Activated CD8-positive, alpha-beta memory T cell treated with anti-CD3 and anti-CD28 coated beads, Interleukin-2, amount 10 ng/mL, durations not matched to agents 7 days and 5 days (primary cell): ENCODE measurements at regions not wholly inside any gene's neighbourhood (a gene's known extent, or its start where the extent isn't known, plus 50 kb on each side); places are given as distances from the start of the nearest gene placed in this dataset.

Experiments
- ATAC-seq: fragments of 150-1000 bp; cut with Tn5 transposase; one replicate; pipeline ENCODE4 v1.10.0; 2021; ENCODE audit warnings: moderate library complexity
- CTCF ChIA-PET: fragments of 350-600 bp; sonication (Branson Sonifier 250); formaldehyde crosslinking; loops from one replicate; lab custom pipeline; 2021; ENCODE audit warnings: antibody characterized with exemption; lab: Charles Lee
- DNase-seq: peaks from one replicate; pipeline ENCODE4 v3.0.0-alpha.2; 2020
- H3K27ac Mint-ChIP-seq: one replicate; pipeline ENCODE4 v1.8.0; 2021; ENCODE audit warnings: mild to moderate bottlenecking, mixed read lengths
- H3K27me3 Mint-ChIP-seq: one replicate; pipeline ENCODE4 v1.8.0; 2021; ENCODE audit warnings: mixed read lengths
- H3K36me3 Mint-ChIP-seq: one replicate; pipeline ENCODE4 v1.8.0; 2021; ENCODE audit warnings: mild to moderate bottlenecking, mixed read lengths
- H3K4me1 Mint-ChIP-seq: one replicate; pipeline ENCODE4 v1.8.0; 2021; ENCODE audit warnings: mixed read lengths
- H3K4me3 Mint-ChIP-seq: one replicate; pipeline ENCODE4 v1.8.0; 2021; ENCODE audit warnings: mild to moderate bottlenecking, moderate library complexity, mixed read lengths
- H3K9me3 Mint-ChIP-seq: one replicate; pipeline ENCODE4 v1.8.0; 2022; ENCODE audit warnings: low read depth, mixed read lengths

- Mint-ChIP-seq H3K4me3 (no peak overlapping the region), H3K4me1 (no peaks in the 10 kb centered on the region), H3K27ac (no peak overlapping the region), H3K27me3 (no peaks in the 10 kb centered on the region), H3K9me3 (no peaks in the 10 kb centered on the region), H3K36me3 (no peaks in the 10 kb centered on the region)
- CTCF ChIA-PET = no interaction called here
- no peak for DNase-seq
- no peak for ATAC-seq
Measured at GRCh38 chr9:95605816-95606488, 89.2 kb upstream of the PTCH1 start.

GRCh38 chr9:95605101-95605500 is 88.3 kb upstream of the PTCH1 start:
- Mint-ChIP-seq H3K4me3 (no peak overlapping the region), H3K9me3 (no peaks in the 10 kb centered on the region)

GRCh38 chr9:95598236-95598635 is 81.5 kb upstream of the PTCH1 start:
- no peaks in the 10 kb centered on the region for H3K4me1 Mint-ChIP-seq
- no peaks in the 10 kb centered on the region for H3K36me3 Mint-ChIP-seq
- H3K4me3 Mint-ChIP-seq = no peak overlapping the region
- H3K27ac Mint-ChIP-seq = no peak overlapping the region
- CTCF ChIA-PET = no interaction called here
- ATAC-seq (no peak), DNase-seq (no peak)
- H3K9me3 Mint-ChIP-seq = no peaks in the 10 kb centered on the region
- H3K27me3 Mint-ChIP-seq = no peaks in the 10 kb centered on the region

More at GRCh38 chr9:95605101-95605500, 88.3 kb upstream of the PTCH1 start:
- CTCF ChIA-PET = no interaction called here
- no peaks in the 10 kb centered on the region for H3K27me3 Mint-ChIP-seq
- no peaks in the 10 kb centered on the region for H3K4me1 Mint-ChIP-seq
- no peak overlapping the region for H3K27ac Mint-ChIP-seq
- no peak for DNase-seq
- no peak for ATAC-seq
- H3K36me3 Mint-ChIP-seq = no peaks in the 10 kb centered on the region

- no peaks in the 10 kb centered on the region for H3K4me1 Mint-ChIP-seq
- no peak overlapping the region for H3K4me3 Mint-ChIP-seq
- peaks cover 5% of the 10 kb centered on the region for H3K27me3 Mint-ChIP-seq
- no peaks in the 10 kb centered on the region for H3K36me3 Mint-ChIP-seq
- no peak overlapping the region for H3K27ac Mint-ChIP-seq
- H3K9me3 Mint-ChIP-seq = no peaks in the 10 kb centered on the region
- no peak for ATAC-seq
- DNase-seq = no peak
- CTCF ChIA-PET = no interaction called here
Measured at GRCh38 chr9:95595721-95596295, 79.0 kb upstream of the PTCH1 start.

GRCh38 chr9:95592931-95593330 is 76.2 kb upstream of the PTCH1 start:
- CTCF ChIA-PET = no interaction called here
- no peak overlapping the region for H3K4me3 Mint-ChIP-seq
- no peaks in the 10 kb centered on the region for H3K9me3 Mint-ChIP-seq
- no peak overlapping the region for H3K27ac Mint-ChIP-seq
- no peaks in the 10 kb centered on the region for H3K36me3 Mint-ChIP-seq
- no peaks in the 10 kb centered on the region for H3K4me1 Mint-ChIP-seq
- H3K27me3 Mint-ChIP-seq = peaks cover 14% of the 10 kb centered on the region
- DNase-seq (no peak), ATAC-seq (no peak)

- ATAC-seq (no peak), DNase-seq (no peak)
- Mint-ChIP-seq H3K9me3 (no peaks in the 10 kb centered on the region), H3K27ac (no peak overlapping the region), H3K27me3 (peaks cover 14% of the 10 kb centered on the region), H3K36me3 (no peaks in the 10 kb centered on the region), H3K4me1 (no peaks in the 10 kb centered on the region), H3K4me3 (no peak overlapping the region)
- CTCF ChIA-PET = no interaction called here
Measured at GRCh38 chr9:95588724-95589588, 72.2 kb upstream of the PTCH1 start.

GRCh38 chr9:95587021-95587964 is 70.5 kb upstream of the PTCH1 start:
- Mint-ChIP-seq H3K27me3 (peaks cover 14% of the 10 kb centered on the region), H3K4me1 (no peaks in the 10 kb centered on the region), H3K36me3 (no peaks in the 10 kb centered on the region), H3K27ac (no peak overlapping the region), H3K4me3 (no peak overlapping the region), H3K9me3 (no peaks in the 10 kb centered on the region)
- ATAC-seq (no peak), DNase-seq (no peak)
- CTCF ChIA-PET = no interaction called here

- no peak overlapping the region for H3K27ac Mint-ChIP-seq
- no peak for ATAC-seq
- CTCF ChIA-PET = no interaction called here
Measured at GRCh38 chr9:95586326-95586725, 69.6 kb upstream of the PTCH1 start.

GRCh38 chr9:95585824-95586223 is 69.1 kb upstream of the PTCH1 start:
- H3K4me1 Mint-ChIP-seq = no peaks in the 10 kb centered on the region
- no peak overlapping the region for H3K4me3 Mint-ChIP-seq
- no peaks in the 10 kb centered on the region for H3K36me3 Mint-ChIP-seq
- CTCF ChIA-PET = no interaction called here
- H3K27me3 Mint-ChIP-seq = peaks cover 9% of the 10 kb centered on the region
- ATAC-seq (no peak), DNase-seq (no peak)
- H3K9me3 Mint-ChIP-seq = no peaks in the 10 kb centered on the region
- no peak overlapping the region for H3K27ac Mint-ChIP-seq

More at GRCh38 chr9:95586326-95586725, 69.6 kb upstream of the PTCH1 start:
- Mint-ChIP-seq H3K36me3 (no peaks in the 10 kb centered on the region), H3K4me3 (no peak overlapping the region), H3K9me3 (no peaks in the 10 kb centered on the region), H3K4me1 (no peaks in the 10 kb centered on the region), H3K27me3 (peaks cover 9% of the 10 kb centered on the region)
- no peak for DNase-seq

- Mint-ChIP-seq H3K36me3 (no peaks in the 10 kb centered on the region), H3K4me3 (no peak overlapping the region), H3K9me3 (no peaks in the 10 kb centered on the region), H3K4me1 (no peaks in the 10 kb centered on the region), H3K27me3 (peaks cover 7% of the 10 kb centered on the region), H3K27ac (no peak overlapping the region)
- DNase-seq (no peak), ATAC-seq (no peak)
- CTCF ChIA-PET = no interaction called here
Measured at GRCh38 chr9:95584176-95584575, 67.4 kb upstream of the PTCH1 start.

GRCh38 chr9:95581900-95582299 is 65.1 kb upstream of the PTCH1 start:
- DNase-seq = no peak
- H3K4me1 Mint-ChIP-seq = no peaks in the 10 kb centered on the region

GRCh38 chr9:95580812-95581761 is 64.3 kb upstream of the PTCH1 start:
- ATAC-seq = no peak
- Mint-ChIP-seq H3K27ac (no peak overlapping the region), H3K27me3 (peaks cover 10% of the 10 kb centered on the region), H3K9me3 (no peaks in the 10 kb centered on the region), H3K4me1 (no peaks in the 10 kb centered on the region), H3K36me3 (no peaks in the 10 kb centered on the region), H3K4me3 (no peak overlapping the region)
- CTCF ChIA-PET = no interaction called here
- no peak for DNase-seq

More at GRCh38 chr9:95581900-95582299, 65.1 kb upstream of the PTCH1 start:
- Mint-ChIP-seq H3K9me3 (no peaks in the 10 kb centered on the region), H3K36me3 (no peaks in the 10 kb centered on the region), H3K27ac (no peak overlapping the region), H3K27me3 (peaks cover 10% of the 10 kb centered on the region), H3K4me3 (no peak overlapping the region)
- ATAC-seq = no peak
- CTCF ChIA-PET = interaction anchor here (0.6 kb wide), 1 partner anchor 85 kb away, joined by 3 read pairs; no protein-coding TSS in a partner anchor
